Lung (tissue), 11 donors: ENCODE measurements at regions not wholly inside any gene's neighbourhood (a gene's known extent, or its start where the extent isn't known, plus 50 kb on each side); places are given as distances from the start of the nearest gene placed in this dataset.

Source experiments
- ATAC-seq: fragments of 200-7000 bp; cut with Tn5 transposase; one replicate; pipeline ENCODE4 v1.9.1; 2020; ENCODE audit warnings: moderate number of reproducible peaks; ENCODE audit not compliant: insufficient read depth, low FRiP score
- DNase-seq, 3 donors: peaks; one replicate each; pipeline ENCODE4 v3.0.0-alpha.2; 2013 to 2017
- H3K27ac ChIP-seq, 2 donors: one replicate each; pipeline ENCODE4 v1.5.1; 2013; ENCODE audit warnings: mild to moderate bottlenecking in 2 of 2, moderate library complexity in 2 of 2, control low read depth in 1 of 2, inconsistent platforms in 1 of 2, low read depth in 1 of 2, low read length in 1 of 2
- H3K27me3 ChIP-seq, 3 donors: one replicate each; pipeline ENCODE4 v1.5.1; 2013; ENCODE audit warnings: low read length in 2 of 3; ENCODE audit not compliant: control insufficient read depth in 3 of 3, insufficient read depth in 3 of 3
- H3K36me3 ChIP-seq, 4 donors: one replicate each; pipeline ENCODE4 v1.5.1; 2013; ENCODE audit warnings: low read length in 4 of 4, mild to moderate bottlenecking in 1 of 4, moderate library complexity in 1 of 4; ENCODE audit not compliant: control insufficient read depth in 4 of 4, insufficient read depth in 4 of 4
- H3K4me1 ChIP-seq, 5 donors: one replicate each; pipeline ENCODE4 v1.5.1; 2013; ENCODE audit warnings: low read length in 5 of 5, mild to moderate bottlenecking in 2 of 5, moderate library complexity in 1 of 5; ENCODE audit not compliant: control insufficient read depth in 5 of 5, insufficient read depth in 5 of 5
- H3K4me3 ChIP-seq: one replicate; pipeline ENCODE4 v1.5.1; 2013; ENCODE audit warnings: mild to moderate bottlenecking, control low read depth, moderate library complexity
- H3K9ac ChIP-seq, 2 donors: one replicate each; pipeline ENCODE4 v1.5.1; 2013; ENCODE audit warnings: low read length in 2 of 2, control low read depth in 1 of 2; ENCODE audit not compliant: insufficient read depth in 1 of 2
- H3K9me3 ChIP-seq, 4 donors: one replicate each; pipeline ENCODE4 v1.5.1; 2013; ENCODE audit warnings: low read length in 3 of 4, mild to moderate bottlenecking in 1 of 4, moderate library complexity in 1 of 4; ENCODE audit not compliant: control insufficient read depth in 4 of 4, insufficient read depth in 3 of 4
- WGBS, 2 donors: extraction: QIAGEN DNeasy Blood & Tissue Kit; methylation state at CpG; one replicate each; pipeline ENCODE4 v1.1.7; 2013; 5-methylcytosine and 5-hydroxymethylcytosine counted together
- TF ChIP-seq, protein P1 (sequence below): IDR thresholded peaks from 2 replicates; pipeline ENCODE4 v1.5.1; 2012; ENCODE audit warnings: mild to moderate bottlenecking; ENCODE audit errors: control extremely low read depth, extremely low read depth
- donor health status: control.
- donor health status: control.
- donor health status: Bipolar disorder and iron deficiency.
- donor health status: healthy.
- donor health status: DM: yes; HTN: yes; CAD: no.

DNA sequence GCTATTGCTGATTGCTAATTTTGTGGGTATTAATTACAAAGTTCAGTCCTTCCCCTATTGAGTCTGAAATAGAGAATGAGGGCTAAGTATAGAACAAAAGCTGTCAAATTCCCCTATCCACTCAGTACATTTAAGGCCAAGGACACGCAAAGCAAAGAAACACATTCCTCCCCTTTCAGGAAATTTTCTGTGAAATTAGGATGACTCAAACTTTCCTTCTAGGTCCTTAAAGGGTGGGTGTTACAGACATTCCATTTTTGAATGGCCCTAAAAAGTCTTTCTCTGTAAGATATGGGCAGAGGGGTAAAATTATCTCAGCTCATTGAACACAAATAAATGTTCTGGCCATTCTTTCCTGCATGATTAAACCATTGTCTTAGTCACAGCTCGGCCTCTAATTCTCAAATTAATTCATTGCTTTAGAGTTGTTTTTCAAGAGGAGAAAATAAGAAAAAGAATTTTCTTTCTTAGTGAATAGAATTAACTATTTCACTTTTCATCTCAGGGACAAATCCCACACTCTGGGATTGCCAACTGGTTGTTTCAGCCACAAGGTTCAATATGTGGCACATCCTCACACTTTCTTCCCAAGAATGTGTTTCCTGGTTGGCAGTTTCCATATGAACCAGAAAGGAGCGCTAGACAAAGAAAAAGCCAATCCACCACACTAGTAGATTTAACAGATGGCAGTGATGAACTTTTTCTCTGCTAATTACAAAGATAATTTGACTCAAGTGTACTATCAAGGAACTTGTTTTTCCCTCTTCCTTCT lies 424.1 kb downstream of the ZNF385D start:
- no peak overlapping the region for H3K9ac ChIP-seq
- no peaks in the 10 kb centered on the region for H3K27me3 ChIP-seq
- TF ChIP-seq, protein P1, sequence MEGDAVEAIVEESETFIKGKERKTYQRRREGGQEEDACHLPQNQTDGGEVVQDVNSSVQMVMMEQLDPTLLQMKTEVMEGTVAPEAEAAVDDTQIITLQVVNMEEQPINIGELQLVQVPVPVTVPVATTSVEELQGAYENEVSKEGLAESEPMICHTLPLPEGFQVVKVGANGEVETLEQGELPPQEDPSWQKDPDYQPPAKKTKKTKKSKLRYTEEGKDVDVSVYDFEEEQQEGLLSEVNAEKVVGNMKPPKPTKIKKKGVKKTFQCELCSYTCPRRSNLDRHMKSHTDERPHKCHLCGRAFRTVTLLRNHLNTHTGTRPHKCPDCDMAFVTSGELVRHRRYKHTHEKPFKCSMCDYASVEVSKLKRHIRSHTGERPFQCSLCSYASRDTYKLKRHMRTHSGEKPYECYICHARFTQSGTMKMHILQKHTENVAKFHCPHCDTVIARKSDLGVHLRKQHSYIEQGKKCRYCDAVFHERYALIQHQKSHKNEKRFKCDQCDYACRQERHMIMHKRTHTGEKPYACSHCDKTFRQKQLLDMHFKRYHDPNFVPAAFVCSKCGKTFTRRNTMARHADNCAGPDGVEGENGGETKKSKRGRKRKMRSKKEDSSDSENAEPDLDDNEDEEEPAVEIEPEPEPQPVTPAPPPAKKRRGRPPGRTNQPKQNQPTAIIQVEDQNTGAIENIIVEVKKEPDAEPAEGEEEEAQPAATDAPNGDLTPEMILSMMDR: no peak
- no peak for DNase-seq
- no peaks in the 10 kb centered on the region for H3K9me3 ChIP-seq
- no peak overlapping the region for H3K27ac ChIP-seq
- H3K4me3 ChIP-seq: no peak overlapping the region
- ATAC-seq: no peak
- WGBS, 2 donors: 73 to 84% methylated on average over 3 of the region's 3 CpGs
- no peaks in the 10 kb centered on the region for H3K4me1 ChIP-seq
- H3K36me3 ChIP-seq: no peaks in the 10 kb centered on the region

GRCh38 chr3:21314688-21315087 lies 436.3 kb downstream of the ZNF385D start:
- ATAC-seq (no peak), DNase-seq (no peak)
- no peaks in the 10 kb centered on the region for H3K27me3 ChIP-seq

DNA sequence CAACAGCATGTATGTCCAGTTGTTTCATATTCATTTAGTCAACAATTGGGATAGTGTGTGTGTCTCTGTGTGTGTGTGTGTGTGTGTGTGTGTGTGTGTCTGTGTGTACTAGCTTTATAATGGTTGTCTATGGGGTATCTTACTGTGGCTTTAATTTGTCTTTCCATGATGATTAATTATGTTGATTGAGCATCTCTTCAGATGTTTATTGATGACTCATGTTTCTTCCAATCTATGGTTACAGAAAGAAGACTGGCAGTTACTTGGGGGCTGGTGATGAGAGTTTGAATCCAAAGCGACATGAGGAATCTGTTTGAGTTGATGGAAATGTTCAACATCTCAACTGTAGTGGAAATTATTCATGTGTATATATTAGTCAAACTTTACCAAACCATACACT lies 440.1 kb downstream of the ZNF385D start:
- ATAC-seq: no peak

More at GRCh38 chr3:21314688-21315087, 436.3 kb downstream of the ZNF385D start:
- Histone ChIP-seq H3K9ac (no peak overlapping the region), H3K9me3 (peaks cover 0 to 1% (median 0%) of the 10 kb centered on the region in 4 donors), H3K27ac (no peak overlapping the region), H3K4me1 (no peaks in the 10 kb centered on the region), H3K4me3 (no peak overlapping the region), H3K36me3 (no peaks in the 10 kb centered on the region)
- TF ChIP-seq, protein P1: no peak
- 94% methylated on average over 2 of the region's 2 CpGs for WGBS, 2 donors

More for the DNA sequence above, 440.1 kb downstream of the ZNF385D start:
- Histone ChIP-seq H3K4me1 (no peaks in the 10 kb centered on the region), H3K27ac (no peak overlapping the region), H3K4me3 (no peak overlapping the region), H3K27me3 (no peaks in the 10 kb centered on the region), H3K9ac (no peak overlapping the region), H3K9me3 (peaks cover 0 to 3% (median 0%) of the 10 kb centered on the region in 4 donors), H3K36me3 (no peaks in the 10 kb centered on the region)
- WGBS, 2 donors: 85 to 88% methylated on average over 1 of the region's 1 CpG
- TF ChIP-seq, protein P1: no peak
- no peak for DNase-seq
